UCSD-AML1 (cell line): ENCODE measurements at regions not wholly inside any gene's neighbourhood (a gene's known extent, or its start where the extent isn't known, plus 50 kb on each side); places are given as distances from the start of the nearest gene placed in this dataset.
"Not testable (repeated sequence)": the region's sequence is repeated elsewhere in the genome, so short reads cannot be mapped to it uniquely, and the experiment has no call there.

Experiments
- DNase-seq: peaks from one replicate; lab custom pipeline; 2025; ENCODE audit not compliant: unreplicated experiment; lab: John Stamatoyannopoulos, UW

DNA sequence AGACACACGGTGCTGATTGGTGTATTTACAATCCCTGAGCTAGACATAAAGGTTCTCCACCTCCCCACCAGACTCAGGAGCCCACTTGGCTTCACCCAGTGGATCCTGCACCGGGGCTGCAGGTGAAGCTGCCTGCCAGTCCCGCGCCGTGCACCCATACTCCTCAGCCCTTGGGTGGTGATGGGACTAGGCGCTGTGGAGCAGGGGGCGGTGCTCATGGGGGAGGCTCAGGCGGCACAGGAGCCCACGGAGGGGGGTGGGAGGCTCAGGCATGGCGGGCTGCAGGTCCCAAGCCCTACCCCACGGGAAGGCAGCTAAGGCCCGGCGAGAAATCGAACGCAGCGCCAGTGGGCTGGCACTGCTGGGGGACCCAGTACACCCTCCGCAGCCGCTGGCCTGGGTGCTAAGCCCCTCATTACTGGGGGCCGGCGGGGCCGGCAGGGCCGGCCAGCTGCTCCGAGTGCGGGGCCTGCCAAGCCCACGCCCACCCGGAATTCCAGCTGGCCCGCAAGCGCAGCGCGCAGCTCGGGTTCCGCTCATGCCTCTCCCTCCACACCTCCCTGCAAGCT is 1447.2 kb downstream of the RAPGEF2 start:
- not testable (repeated sequence) for DNase-seq

DNA sequence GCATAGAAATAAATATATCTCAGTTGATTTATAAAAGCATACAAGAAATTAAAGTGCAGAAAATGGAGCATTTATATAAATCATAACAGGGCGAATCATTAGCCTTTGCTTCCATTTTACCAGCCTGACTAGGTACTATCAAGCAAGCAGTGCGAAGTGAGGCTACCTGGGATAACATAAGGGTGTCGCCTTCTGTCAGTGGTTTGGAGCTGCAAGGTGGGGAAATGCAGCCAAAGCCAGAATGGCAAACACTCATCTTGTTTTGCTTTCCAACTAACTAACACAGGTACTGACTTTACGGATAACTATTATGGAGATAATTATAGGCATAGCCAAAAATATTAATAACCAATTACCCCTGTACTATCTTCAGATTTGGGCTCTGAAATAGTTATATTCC is 1459.8 kb downstream of the RAPGEF2 start:
- no peak for DNase-seq

DNA sequence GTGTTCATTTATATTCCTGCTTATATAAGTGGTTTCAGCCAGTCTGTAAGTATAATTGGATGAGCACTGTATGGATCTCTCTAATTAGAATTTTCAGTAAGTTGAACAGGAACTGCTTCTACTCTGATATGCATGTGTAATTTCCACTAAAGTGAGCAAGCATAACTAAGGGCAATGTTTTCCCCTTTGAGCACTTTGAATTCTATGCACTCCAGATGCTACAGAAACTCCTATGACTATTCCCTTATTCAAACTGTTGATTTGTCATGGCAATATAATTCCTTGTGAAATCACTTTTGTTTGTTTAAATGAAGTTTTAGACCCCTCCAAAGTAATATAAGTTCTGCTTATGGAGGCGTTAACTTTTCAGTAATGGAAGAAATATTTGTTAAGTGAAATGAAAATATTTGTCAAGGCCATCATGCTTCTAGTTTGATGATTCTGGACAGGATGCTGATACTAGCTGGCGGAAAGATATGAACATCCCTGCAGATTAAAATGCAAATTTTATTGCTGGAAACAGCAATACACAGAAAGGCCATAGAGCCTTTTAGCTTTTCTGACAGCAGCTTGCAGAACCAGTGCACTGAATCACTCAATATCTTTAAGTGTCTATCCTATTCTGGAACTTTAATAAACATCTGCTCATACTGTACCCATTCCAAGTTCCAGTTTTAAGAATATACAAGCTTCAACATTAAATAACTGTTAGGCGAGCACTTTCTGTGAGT is 1460.8 kb downstream of the RAPGEF2 start:
- DNase-seq, result no peak

DNA sequence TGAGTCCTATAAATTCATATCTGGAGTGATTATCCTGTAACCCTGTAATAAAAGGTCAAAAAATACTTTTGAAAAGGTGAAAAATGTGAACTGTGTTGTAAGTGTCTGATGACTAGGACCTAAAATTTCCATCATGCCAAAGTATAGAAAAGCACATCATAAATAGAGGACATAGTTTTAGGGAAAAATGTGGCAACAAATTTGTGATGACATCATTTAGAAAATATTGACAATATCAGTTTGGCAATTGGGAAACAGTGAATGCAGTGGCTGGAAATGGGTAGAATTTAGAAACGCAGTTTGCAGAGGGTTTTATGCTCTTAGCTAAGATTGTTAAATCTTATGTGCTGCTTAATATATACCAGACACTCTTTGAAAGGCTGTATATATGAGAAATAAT is 1464.8 kb downstream of the RAPGEF2 start:
- no peak for DNase-seq

DNA sequence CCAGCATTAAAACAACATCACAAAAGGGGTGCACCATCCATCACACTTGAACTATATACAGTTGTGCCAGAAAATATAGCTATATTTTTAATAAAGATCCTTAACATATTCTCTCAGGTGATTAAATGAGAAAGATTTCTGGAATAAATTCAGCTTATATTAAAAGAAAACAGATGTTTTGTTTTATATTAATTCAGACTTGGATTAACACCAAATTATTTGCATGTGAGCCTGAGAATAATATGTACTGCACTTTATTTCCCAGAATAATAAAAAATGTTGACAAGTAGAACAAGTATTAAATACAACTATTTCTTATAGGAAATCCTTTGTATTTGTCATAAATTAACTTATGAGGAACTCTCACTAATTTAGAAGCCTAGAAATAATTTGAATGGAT is 1467.4 kb downstream of the RAPGEF2 start:
- DNase-seq, result no peak

DNA sequence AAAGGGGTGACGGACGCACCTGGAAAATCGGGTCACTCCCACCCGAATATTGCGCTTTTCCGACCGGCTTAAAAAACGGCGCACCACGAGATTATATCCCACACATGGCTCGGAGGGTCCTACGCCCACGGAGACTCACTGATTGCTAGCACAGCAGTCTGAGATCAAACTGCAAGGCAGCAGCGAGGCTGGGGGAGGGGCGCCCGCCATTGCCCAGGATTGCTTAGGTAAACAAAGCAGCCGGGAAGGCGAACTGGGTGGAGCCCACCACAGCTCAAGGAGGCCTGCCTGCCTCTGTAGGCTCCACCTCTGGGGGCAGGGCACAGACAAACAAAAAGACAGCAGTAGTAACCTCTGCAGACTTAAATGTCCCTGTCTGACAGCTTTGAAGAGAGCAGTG is 1471.4 kb downstream of the RAPGEF2 start:
- DNase-seq, result not testable (repeated sequence)

DNA sequence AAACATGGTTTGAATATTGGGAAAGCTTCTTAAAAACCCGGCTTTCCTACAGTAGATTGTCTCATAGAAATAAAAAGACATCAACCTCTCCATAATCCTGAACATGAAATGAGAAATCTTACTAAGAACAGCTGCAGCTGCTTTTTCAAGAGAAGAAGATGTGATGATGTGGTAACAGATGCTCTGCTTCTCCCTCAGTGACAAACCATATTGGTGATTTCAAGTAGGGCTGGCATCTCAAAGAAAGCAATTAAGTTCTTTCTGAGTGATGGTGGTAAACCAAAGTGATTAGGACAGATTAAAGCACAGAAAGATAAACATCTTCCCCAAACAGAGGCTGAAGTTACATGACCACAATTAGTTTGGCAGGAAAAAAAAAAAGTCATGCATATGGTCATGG is 1477.7 kb downstream of the RAPGEF2 start:
- DNase-seq, result no peak

DNA sequence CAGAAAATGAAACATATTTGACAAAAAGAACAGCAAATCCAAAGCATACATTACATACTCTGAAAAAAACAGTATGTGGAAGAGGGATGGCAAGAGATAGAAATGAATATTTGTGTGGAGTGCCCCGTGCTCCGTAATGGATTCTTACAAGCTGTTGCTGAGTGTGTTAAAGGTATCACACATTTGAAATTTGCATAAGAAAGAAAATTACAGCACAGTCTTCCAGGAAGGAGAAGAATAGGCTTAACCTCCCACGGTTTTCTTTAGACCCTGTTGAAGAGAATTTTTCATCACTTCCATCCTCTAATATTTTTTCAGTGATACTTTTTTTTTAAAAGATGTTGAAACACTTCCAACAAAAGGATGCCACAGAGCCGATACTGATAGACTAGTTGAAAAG is 1489.4 kb downstream of the RAPGEF2 start:
- DNase-seq, result no peak

DNA sequence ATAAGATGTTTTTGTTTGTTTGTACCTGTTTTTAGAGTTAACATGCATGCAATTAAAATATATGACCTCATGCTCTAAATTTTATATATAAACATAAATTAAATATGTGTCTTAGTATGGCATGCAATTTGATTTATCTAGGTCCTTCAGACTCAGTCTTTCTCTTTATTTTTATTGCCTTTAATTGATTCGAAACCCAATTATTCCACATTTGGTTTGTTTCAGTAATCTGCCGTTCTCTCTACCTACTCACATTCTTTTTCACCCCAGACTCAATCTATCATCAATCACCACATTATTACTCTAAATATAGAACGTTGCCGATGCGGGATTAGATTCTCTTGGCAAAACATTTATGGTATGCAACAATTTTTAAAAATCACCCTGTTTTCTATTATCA is 1492.8 kb downstream of the RAPGEF2 start:
- DNase-seq, result no peak

DNA sequence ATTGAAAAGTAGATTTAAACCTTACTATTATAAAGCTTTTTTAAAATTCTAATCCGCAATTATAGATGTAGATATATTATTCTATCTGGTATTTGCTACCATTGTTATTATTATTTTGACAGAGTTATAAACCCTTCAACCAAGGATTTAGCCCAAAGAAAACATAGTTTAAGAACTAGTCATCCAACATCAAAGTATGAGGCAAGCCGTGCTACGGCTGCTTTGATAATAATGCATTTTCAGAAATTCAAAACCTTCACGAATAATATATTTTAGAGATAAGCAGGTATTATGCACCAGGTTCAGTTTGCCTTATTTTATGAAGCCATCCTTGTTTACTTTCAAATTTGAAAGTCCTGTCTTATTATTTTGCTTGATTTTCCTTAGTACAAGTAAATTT is 1501.7 kb downstream of the RAPGEF2 start:
- no peak for DNase-seq

DNA sequence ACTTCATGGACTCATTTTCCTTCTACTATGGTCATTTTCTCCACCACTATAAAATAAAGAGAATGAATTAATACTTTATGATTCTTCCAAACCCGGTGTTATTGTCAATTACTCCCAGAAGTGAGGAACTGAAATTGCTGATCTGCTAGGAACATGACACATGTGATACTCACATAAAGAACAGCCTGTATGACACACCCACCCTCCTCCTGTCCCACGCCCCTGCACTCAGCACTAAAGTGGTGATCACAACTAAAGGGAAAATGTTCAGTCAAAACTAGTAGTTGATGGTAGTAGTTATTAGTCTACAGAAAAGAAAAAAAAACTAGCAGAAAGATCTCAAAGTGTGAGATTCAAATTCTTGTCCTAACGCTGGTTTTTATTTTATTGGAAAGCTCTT is 1508.3 kb downstream of the RAPGEF2 start:
- DNase-seq, result no peak

DNA sequence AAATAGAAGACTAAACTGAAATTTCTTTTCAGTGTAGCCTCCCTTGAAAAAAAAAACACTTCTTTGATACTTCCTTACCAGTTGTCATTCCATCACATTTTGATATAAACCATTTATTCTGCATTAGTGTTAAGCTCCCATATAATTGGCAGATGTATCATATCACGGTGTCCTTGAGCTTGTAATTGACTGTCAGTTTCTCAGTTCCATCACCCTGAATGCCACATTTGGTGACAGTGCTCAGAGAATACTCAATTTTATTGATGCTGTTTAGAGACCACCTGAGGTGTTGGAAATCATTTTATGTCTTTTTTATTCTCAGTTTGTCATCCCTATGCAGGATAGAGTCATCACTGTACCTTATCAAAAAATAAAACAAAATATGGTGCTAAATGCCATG is 1528.2 kb downstream of the RAPGEF2 start:
- no peak for DNase-seq

DNA sequence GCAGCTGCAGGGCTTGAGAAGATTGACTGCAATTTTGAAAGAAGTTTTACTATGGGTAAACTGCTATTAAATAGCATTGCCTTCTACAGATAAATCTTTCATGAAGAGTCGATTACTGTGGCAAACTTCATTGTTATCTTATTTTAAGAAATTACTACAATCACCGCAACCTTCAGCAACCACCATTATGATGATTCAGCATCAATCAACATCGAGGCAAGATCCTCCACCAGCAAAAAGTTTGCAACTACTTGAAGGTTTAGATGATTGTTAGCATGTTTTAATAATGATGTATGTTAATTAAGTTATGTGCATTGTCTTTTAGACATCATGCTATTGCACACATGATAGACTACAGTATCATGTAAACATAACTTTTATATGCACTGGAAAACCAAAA is 1511.0 kb downstream of the FSTL5 start:
- DNase-seq, result no peak

DNA sequence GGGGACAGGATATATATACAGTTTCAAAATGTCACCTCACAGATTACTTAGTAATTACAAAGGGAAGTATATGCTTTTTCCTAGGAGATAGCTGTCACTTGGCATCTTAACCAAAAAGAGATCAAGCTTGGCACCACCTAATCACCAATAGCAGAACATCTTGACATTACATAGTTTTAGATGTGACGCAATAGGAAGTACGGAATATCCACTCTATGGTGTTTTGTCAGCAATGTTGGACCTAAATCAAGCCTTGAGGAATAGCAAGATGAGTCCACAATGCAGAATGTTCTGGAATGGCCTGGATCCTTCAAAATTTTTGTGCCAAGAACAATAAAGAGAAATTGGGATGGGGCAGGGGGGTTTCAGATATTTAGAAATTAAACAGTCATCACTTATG is 1488.2 kb downstream of the FSTL5 start:
- no peak for DNase-seq

DNA sequence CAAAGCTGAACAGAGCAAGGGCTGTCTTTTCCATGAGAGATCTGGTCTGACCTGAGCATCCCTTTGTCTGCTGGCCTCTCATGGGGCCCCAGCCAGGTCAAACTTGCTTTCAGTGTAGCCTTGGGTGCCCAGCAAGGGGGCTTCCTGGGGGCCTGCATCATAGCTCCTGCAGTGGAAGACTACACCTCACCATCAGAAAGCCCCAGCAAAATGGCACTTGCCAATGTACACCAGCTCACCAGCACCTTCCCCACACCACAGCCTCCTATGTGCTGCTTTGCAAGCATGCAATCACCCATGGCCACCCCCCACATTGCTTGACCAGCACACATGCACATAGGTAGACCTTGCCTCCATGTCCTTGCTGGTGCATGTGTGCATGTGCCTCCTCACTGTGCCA is 1478.1 kb downstream of the FSTL5 start:
- no peak for DNase-seq

DNA sequence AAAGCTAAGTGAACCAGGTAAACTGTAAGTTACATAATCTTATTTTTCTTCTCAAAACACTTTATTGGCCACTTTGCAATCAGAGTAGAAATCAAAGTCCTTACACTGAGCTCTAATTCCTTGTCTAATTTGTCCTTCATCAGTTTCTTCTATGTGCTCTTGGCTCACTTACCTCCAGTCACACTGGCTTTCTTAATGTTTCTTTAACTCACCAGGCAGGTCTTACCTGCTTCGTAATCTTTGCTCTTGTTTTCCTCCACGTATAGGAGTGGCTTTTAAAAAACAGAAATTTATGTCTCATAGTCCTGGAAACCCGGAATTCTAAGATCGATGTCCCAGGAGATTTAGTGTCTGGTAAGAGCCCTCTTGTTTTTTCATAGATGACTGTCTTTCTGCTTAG is 1462.1 kb downstream of the FSTL5 start:
- DNase-seq, result no peak

DNA sequence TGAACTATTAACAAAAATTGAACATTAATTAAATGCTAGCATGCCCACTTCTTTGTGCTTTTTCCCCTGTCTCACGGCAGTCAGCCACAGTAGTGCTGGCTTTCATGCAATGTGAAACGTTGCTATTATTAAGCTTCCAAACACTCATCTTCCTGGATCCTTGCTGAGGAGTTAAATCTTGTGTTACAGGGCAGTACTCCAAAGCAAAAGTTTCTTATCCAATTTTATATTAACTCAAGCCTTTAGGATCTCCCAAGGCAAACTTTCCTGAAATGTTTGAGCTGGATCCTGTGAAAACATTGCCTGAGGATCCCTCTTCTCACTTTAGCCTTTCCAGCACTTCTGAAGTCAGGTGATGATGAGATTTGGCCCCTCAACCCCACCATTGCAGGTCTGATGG is 1454.8 kb downstream of the FSTL5 start:
- no peak for DNase-seq

DNA sequence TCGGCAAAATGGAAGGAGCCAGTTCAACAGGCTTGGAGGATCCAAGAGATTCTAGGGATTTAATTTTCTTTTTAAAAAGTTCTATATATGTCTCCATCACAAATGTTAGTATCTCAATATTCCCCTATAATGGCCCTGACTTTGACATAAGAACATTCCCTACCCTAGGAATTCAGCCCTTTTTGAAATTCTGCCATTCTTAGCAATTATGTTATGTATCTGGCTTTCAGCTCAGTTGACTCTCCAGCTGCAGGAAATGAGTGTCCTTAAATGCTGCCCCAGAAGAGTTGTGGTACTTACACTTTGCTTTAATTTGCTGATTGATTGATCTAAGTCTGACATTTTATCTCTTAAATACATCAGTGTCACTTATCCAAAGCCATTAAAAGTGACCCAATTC is 1454.3 kb downstream of the FSTL5 start:
- no peak for DNase-seq

DNA sequence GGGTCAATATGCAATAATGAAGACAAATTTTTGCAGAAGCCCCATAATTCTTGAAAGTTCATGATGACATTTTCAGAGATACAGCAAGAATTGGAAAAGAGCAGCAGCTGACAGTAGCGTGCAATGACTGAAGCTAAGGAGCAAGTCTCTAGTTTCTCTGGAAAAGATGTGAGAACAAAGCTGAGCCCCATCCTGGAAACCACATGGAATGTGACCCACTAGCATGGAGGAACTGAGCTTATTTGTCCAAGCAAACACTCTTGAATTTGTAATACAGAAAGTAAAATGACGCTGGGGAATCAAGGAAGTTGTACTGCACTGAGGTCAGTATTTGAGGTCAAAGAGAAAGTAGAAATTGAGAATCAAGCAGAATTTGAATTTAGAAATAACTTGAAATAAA is 1447.2 kb downstream of the FSTL5 start:
- DNase-seq, result no peak

DNA sequence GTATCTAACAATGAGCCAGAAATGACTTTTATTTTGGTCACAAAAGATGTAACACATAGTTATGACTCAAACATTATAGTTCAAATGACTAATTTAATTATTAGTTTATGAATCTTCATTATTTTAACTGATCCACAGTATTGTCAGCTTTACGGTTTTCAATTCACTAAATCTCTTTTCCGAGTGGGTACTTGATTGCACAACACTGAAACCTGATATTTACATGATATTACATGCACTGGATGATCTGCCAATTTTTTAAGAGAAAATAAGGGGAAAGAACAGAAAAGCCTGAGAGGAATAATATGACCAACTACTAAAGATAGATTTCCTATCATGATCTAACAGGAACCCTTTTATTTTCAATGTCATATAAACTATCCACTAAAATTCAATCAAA is 1446.0 kb downstream of the FSTL5 start:
- no peak for DNase-seq

DNA sequence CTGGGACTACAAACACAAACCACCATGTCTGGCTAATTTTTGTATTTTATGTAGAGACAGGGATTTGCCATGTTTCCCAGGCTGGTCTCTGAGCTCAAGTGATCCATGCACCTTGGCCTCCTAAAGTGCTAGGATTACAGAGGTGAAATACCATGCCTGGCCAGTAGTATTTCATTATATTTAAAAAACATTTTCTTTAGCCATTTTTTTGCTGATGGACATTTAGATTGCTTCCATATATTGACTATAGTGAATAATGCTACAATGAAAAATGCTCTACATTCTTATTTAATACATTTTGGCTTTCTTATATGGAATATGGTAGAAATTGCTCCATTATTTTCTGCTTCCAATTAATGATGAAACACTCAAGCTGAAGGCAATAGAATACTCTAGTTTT is 1439.7 kb downstream of the FSTL5 start:
- DNase-seq, result no peak

DNA sequence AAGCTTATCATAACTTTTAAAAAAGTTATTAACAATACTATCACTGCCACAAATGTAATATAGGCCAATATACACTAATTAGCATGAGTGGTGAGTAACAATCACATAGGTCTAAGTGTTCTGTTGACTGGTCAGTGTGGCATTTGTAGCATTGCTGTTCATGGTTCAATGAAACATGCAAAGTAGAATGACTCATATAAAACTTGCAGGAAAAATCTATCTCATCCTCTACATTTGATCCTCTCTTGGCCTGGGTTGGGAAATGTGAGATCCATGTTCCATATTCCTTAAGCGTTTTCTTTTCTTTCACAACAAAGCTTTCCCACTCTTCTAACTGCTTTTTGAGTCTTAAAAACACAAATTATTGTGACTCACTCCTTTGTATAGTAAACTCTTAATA is 1418.7 kb downstream of the FSTL5 start:
- no peak for DNase-seq

DNA sequence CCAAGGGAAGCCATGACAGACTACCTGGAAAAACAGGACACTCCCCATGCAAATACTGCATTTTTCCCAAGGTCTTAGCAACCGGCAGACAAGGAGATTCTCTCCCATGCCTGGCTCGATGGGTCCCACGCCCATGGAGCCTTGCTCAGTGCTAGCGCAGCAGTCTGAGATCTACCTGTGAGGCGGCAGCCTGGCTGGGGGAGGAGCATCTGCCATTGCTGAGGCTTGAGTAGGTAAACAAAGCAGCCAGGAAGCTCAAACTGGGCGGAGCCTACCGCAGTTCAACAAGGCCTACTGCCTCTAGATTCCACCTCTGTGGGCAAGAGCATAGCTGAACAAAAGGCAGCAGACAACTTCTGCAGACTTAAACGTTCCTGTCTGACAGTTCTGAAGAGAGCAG is 1417.2 kb downstream of the FSTL5 start:
- not testable (repeated sequence) for DNase-seq
